Type B pancreatic cell (in vitro differentiated cells): ENCODE measurements at regions not wholly inside any gene's neighbourhood (a gene's known extent, or its start where the extent isn't known, plus 50 kb on each side); places are given as distances from the start of the nearest gene placed in this dataset.
"Not testable (repeated sequence)": the region's sequence is repeated elsewhere in the genome, so short reads cannot be mapped to it uniquely, and the experiment has no call there.

Experiments
- DNase-seq: peaks from one replicate; pipeline ENCODE4 v3.0.0; 2021; ENCODE audit warnings: mixed read lengths; ENCODE audit not compliant: unreplicated experiment; ENCODE audit errors: extremely low spot score
- H3K27ac Mint-ChIP-seq: 2 replicates; pipeline ENCODE4 v1.8.0; 2021; ENCODE audit warnings: mild to moderate bottlenecking, mixed read lengths
- H3K27me3 Mint-ChIP-seq: 2 replicates; pipeline ENCODE4 v1.8.0; 2021; ENCODE audit warnings: mixed read lengths
- H3K36me3 Mint-ChIP-seq: 2 replicates; pipeline ENCODE4 v1.8.0; 2021; ENCODE audit warnings: mixed read lengths
- H3K4me1 Mint-ChIP-seq: one replicate; pipeline ENCODE4 v1.8.0; 2021; ENCODE audit warnings: mixed read lengths; ENCODE audit not compliant: unreplicated experiment
- H3K4me3 Mint-ChIP-seq: 2 replicates; pipeline ENCODE4 v1.8.0; 2021; ENCODE audit warnings: mild to moderate bottlenecking, mixed read lengths
- H3K9me3 Mint-ChIP-seq: 2 replicates; pipeline ENCODE4 v1.8.0; 2021; ENCODE audit warnings: mixed read lengths
- CTCF ChIP-seq: fragments of 200-600 bp; sonication (generic); conservative IDR thresholded peaks from 2 replicates; pipeline ENCODE4 v1.5.0; 2021; ENCODE audit warnings: antibody characterized with exemption, mild to moderate bottlenecking

- Mint-ChIP-seq H3K4me3 (no peak overlapping the region), H3K9me3 (no peaks in the 10 kb centered on the region), H3K36me3 (no peaks in the 10 kb centered on the region), H3K4me1 (peaks cover 15% of the 10 kb centered on the region), H3K27me3 (no peaks in the 10 kb centered on the region), H3K27ac (no peak overlapping the region)
- DNase-seq = no peak
- no peak for TF ChIP-seq CTCF
These were observed 110.8 kb upstream of the GREM2 start for GRCh38 chr1:240722788-240723187.

- peaks cover 4% of the 10 kb centered on the region for H3K27me3 Mint-ChIP-seq
- H3K9me3 Mint-ChIP-seq = no peaks in the 10 kb centered on the region
- DNase-seq = no peak
- no peaks in the 10 kb centered on the region for H3K36me3 Mint-ChIP-seq
- H3K27ac Mint-ChIP-seq = no peak overlapping the region
- H3K4me1 Mint-ChIP-seq = peaks cover 15% of the 10 kb centered on the region
- H3K4me3 Mint-ChIP-seq = no peak overlapping the region
- no peak for TF ChIP-seq CTCF
These were observed 109.0 kb upstream of the GREM2 start for GRCh38 chr1:240720976-240721375.

DNA sequence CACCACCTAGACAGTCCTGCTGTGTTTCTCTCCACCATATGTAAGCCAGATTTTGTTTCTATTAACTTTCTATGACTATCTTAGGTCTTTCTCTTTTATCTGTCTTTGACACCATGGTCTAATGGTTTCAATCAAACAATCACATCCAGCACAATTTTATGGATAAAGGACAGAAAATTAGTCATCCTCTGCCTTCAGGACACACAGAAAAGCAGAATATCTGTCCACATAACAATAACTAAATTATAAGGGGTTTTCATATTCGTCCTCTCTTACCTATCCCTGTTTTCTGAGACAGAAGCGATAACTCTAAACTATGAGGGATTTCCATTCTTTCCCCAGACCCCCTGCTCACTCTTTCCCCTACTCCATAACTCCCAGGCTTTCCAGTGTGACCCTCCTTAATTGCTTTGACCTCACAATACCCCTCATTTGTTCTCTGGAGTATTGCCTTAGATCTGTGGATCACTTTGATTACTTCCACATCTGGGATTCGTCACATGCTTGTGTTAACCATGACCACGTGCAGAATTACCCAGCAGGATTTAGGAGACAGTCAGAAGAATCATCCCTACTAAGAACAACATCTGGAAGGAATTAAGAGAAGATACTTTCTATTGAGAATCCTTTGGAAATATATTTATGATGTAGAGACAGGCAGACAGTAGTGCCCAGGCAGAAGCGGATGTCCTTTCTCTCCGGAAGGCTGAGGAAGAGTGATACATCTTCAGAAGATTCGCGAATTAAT lies 108.2 kb upstream of the GREM2 start:
- Mint-ChIP-seq H3K4me1 (peaks cover 15% of the 10 kb centered on the region), H3K9me3 (no peaks in the 10 kb centered on the region), H3K36me3 (no peaks in the 10 kb centered on the region), H3K27me3 (peaks cover 4% of the 10 kb centered on the region), H3K27ac (no peak overlapping the region), H3K4me3 (peak overlapping the region; percentile 18)
- TF ChIP-seq CTCF = no peak
- no peak for DNase-seq

- H3K36me3 Mint-ChIP-seq, H3K27ac Mint-ChIP-seq, H3K27me3 Mint-ChIP-seq, DNase-seq, H3K4me3 Mint-ChIP-seq, H3K9me3 Mint-ChIP-seq: not testable (repeated sequence)
- H3K4me1 Mint-ChIP-seq = peaks cover 11% of the 10 kb centered on the region
These were observed 104.6 kb upstream of the GREM2 start for GRCh38 chr1:240716538-240716937.

GRCh38 chr1:240714568-240715292 lies 102.8 kb upstream of the GREM2 start:
- H3K9me3 Mint-ChIP-seq = no peaks in the 10 kb centered on the region
- no peak for TF ChIP-seq CTCF
- no peaks in the 10 kb centered on the region for H3K36me3 Mint-ChIP-seq
- H3K4me3 Mint-ChIP-seq = no peak overlapping the region
- H3K27ac Mint-ChIP-seq = no peak overlapping the region
- H3K4me1 Mint-ChIP-seq = peaks cover 2% of the 10 kb centered on the region
- no peak for DNase-seq
- peaks cover 9% of the 10 kb centered on the region for H3K27me3 Mint-ChIP-seq

DNA sequence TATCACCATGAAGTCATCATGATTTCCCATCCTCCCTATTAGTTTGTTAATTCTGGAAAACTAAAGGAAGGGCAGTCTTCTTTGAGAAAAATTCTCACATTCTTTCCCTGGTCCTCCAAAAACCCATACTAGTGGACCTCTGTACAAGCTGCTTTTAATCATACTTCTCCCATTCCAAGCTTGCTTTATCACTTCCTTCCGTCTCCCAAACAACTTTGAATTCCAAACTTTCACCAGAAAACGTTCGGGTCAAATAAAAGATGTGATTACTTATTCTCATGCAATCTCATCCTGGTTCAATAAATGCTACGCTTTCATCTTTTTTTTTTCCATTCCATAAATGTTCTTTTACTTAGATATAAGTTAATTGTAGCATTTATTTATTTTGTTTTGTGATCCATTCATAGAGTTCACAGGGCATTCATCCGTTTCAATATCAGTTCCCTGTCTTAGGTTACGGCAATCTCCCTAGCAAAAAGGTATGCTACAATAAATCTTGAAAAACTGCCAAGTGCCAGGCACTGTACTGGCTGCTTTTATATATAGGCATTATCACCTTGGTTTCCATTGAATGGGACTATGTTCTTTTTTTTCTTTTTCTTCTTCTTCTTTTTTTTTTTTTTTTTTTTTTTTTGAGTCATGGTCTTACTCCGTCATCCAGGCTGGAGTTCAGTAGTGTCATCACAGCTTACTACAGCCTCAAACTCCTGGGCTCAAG lies 100.2 kb upstream of the GREM2 start:
- H3K4me3 Mint-ChIP-seq = no peak overlapping the region
- H3K27me3 Mint-ChIP-seq = peaks cover 18% of the 10 kb centered on the region
- no peaks in the 10 kb centered on the region for H3K4me1 Mint-ChIP-seq
- no peaks in the 10 kb centered on the region for H3K9me3 Mint-ChIP-seq
- TF ChIP-seq CTCF = no peak
- no peak overlapping the region for H3K27ac Mint-ChIP-seq
- no peak for DNase-seq
- no peaks in the 10 kb centered on the region for H3K36me3 Mint-ChIP-seq
